HFFc6 (cell line): ENCODE measurements at regions not wholly inside any gene's neighbourhood (a gene's known extent, or its start where the extent isn't known, plus 50 kb on each side); places are given as distances from the start of the nearest gene placed in this dataset.

Source experiments
- DNase-seq: peaks from one replicate; pipeline ENCODE4 v3.0.0-alpha.2; 2018
- H3K27ac Mint-ChIP-seq: 2 replicates; pipeline ENCODE4 v1.8.0; 2020; ENCODE audit warnings: mild to moderate bottlenecking, mixed read lengths
- H3K27me3 Mint-ChIP-seq: 2 replicates; pipeline ENCODE4 v1.8.0; 2021; ENCODE audit warnings: mild to moderate bottlenecking, moderate library complexity, mixed read lengths; ENCODE audit not compliant: insufficient read depth
- H3K36me3 Mint-ChIP-seq: 2 replicates; pipeline ENCODE4 v1.8.0; 2021; ENCODE audit warnings: low read depth, mixed read lengths
- H3K4me1 Mint-ChIP-seq: 2 replicates; pipeline ENCODE4 v1.8.0; 2020; ENCODE audit warnings: low read depth, mixed read lengths
- H3K4me3 Mint-ChIP-seq: 2 replicates; pipeline ENCODE4 v1.8.0; 2020; ENCODE audit warnings: mild to moderate bottlenecking, moderate library complexity, mixed read lengths
- H3K9me3 Mint-ChIP-seq: 2 replicates; pipeline ENCODE4 v1.8.0; 2020; ENCODE audit warnings: mild to moderate bottlenecking, mixed read lengths
- CTCF ChIP-seq: fragments of 200-600 bp; sonication (generic); IDR thresholded peaks from 2 replicates; pipeline ENCODE4 v1.5.0; 2021; ENCODE audit warnings: antibody characterized with exemption, mild to moderate bottlenecking

DNA sequence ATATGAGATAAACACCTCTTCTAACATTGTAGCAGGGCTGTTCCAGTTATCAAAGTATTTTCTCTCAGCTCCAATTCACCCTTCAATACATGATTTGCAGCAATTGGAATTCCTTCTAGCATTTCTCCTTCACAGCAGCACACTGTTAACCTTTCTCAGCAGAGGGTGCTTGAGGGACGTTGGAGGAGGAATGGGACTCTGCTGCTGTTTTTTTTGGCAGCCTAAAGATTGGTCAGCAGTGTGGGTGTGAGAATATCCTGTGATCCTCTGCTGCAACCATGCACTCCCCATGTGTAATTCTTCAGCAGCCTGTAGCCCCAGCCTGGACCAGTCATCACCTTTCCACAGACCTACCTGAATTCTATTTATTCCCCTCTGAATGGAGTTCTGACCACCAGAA lies 1708.9 kb upstream of the CELF4 start:
- Mint-ChIP-seq H3K27ac (no peak overlapping the region), H3K4me3 (no peak overlapping the region), H3K27me3 (no peaks in the 10 kb centered on the region), H3K4me1 (no peaks in the 10 kb centered on the region), H3K36me3 (no peaks in the 10 kb centered on the region), H3K9me3 (no peaks in the 10 kb centered on the region)
- TF ChIP-seq CTCF, result no peak
- DNase-seq, result no peak

DNA sequence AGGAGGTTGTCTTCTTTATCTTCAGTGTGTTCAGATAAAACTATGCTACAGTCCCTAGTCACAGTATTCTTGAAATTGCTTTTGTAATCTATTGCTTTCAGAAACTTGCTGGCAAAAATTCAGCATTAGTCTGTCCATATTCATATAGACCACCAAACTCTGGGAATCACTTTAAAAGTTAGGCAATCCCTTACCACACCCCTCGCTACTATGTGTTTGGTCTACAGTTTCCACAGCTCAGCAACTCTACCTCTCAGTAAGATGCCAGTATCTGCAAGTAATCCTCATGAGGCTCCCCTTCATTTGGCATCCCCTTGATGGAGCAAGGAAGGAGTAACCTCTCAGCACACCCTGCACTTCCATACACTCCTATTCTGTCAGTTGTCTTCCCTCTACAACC lies 1706.6 kb upstream of the CELF4 start:
- H3K27ac Mint-ChIP-seq, result no peak overlapping the region
- no peaks in the 10 kb centered on the region for H3K9me3 Mint-ChIP-seq
- no peaks in the 10 kb centered on the region for H3K36me3 Mint-ChIP-seq
- DNase-seq, result no peak
- no peak overlapping the region for H3K4me3 Mint-ChIP-seq
- no peak for TF ChIP-seq CTCF
- H3K4me1 Mint-ChIP-seq, result no peaks in the 10 kb centered on the region
- no peaks in the 10 kb centered on the region for H3K27me3 Mint-ChIP-seq

GRCh38 chr18:39271654-39272053 lies 1706.1 kb upstream of the CELF4 start:
- H3K9me3 Mint-ChIP-seq, result no peaks in the 10 kb centered on the region
- H3K36me3 Mint-ChIP-seq, result no peaks in the 10 kb centered on the region
- H3K27me3 Mint-ChIP-seq, result no peaks in the 10 kb centered on the region
- no peak for TF ChIP-seq CTCF
- H3K4me1 Mint-ChIP-seq, result no peaks in the 10 kb centered on the region
- H3K4me3 Mint-ChIP-seq, result no peak overlapping the region
- no peak for DNase-seq
- no peak overlapping the region for H3K27ac Mint-ChIP-seq

- H3K27me3 Mint-ChIP-seq, result no peaks in the 10 kb centered on the region
- H3K27ac Mint-ChIP-seq, result no peak overlapping the region
- TF ChIP-seq CTCF, result no peak
- H3K36me3 Mint-ChIP-seq, result no peaks in the 10 kb centered on the region
- no peak overlapping the region for H3K4me3 Mint-ChIP-seq
- DNase-seq, result no peak
- H3K9me3 Mint-ChIP-seq, result peaks cover 26% of the 10 kb centered on the region
- no peaks in the 10 kb centered on the region for H3K4me1 Mint-ChIP-seq
Measured at GRCh38 chr18:39260565-39260964, 1695.0 kb upstream of the CELF4 start.

GRCh38 chr18:39259736-39260135 lies 1694.1 kb upstream of the CELF4 start:
- H3K9me3 Mint-ChIP-seq, result peaks cover 26% of the 10 kb centered on the region
- H3K4me1 Mint-ChIP-seq, result no peaks in the 10 kb centered on the region
- H3K27ac Mint-ChIP-seq, result no peak overlapping the region
- no peaks in the 10 kb centered on the region for H3K27me3 Mint-ChIP-seq
- no peak overlapping the region for H3K4me3 Mint-ChIP-seq
- no peaks in the 10 kb centered on the region for H3K36me3 Mint-ChIP-seq
- TF ChIP-seq CTCF, result no peak
- no peak for DNase-seq

DNA sequence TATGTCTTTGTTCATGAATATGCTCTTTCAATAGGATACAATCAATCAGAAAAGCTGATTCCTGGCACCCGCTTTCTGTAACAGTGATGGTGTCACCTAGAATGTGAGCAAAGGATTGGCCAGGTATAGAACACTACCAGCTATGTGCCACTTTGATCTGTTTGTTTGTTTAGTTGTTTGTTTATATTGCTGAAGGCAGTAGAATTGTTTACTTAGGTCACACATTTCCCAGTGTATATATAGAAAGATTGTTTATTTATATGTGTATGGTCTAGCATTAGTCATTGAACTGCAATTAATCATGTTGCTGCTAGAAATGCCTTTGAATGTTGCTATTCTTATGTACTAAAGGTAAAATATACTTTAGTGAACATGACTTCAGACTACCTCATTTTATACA lies 1678.6 kb upstream of the CELF4 start:
- no peak overlapping the region for H3K4me3 Mint-ChIP-seq
- no peaks in the 10 kb centered on the region for H3K27me3 Mint-ChIP-seq
- no peaks in the 10 kb centered on the region; the same call in none of the 2 replicates for H3K9me3 Mint-ChIP-seq
- H3K27ac Mint-ChIP-seq, result no peak overlapping the region
- DNase-seq, result no peak
- no peak for TF ChIP-seq CTCF
- H3K4me1 Mint-ChIP-seq, result no peaks in the 10 kb centered on the region
- no peaks in the 10 kb centered on the region for H3K36me3 Mint-ChIP-seq
